Liver (tissue), 8 donors: ENCODE measurements at regions not wholly inside any gene's neighbourhood (a gene's known extent, or its start where the extent isn't known, plus 50 kb on each side); places are given as distances from the start of the nearest gene placed in this dataset.

Experiments
- DNase-seq: peaks from one replicate; pipeline ENCODE4 v3.0.0-alpha.2; 2017; ENCODE audit warnings: low spot score
- H3K27ac ChIP-seq, 2 donors: one replicate each; pipeline ENCODE4 v1.7.0; 2013; ENCODE audit warnings: inconsistent platforms in 2 of 2, low read length in 2 of 2, control low read depth in 1 of 2, low read depth in 1 of 2, mild to moderate bottlenecking in 1 of 2
- H3K27me3 ChIP-seq, 4 donors: one replicate each; pipeline versions ENCODE4 v1.6.1 to v1.7.0; 2013; ENCODE audit warnings: low read length in 3 of 4, inconsistent platforms in 1 of 4, mild to moderate bottlenecking in 1 of 4, moderate library complexity in 1 of 4; ENCODE audit not compliant: control insufficient read depth in 4 of 4, insufficient read depth in 4 of 4
- H3K36me3 ChIP-seq, 4 donors: one replicate each; pipeline versions ENCODE4 v1.6.1 to v1.7.0; 2013; ENCODE audit warnings: low read length in 3 of 4, mild to moderate bottlenecking in 3 of 4, low read depth in 1 of 4, moderate library complexity in 1 of 4; ENCODE audit not compliant: control insufficient read depth in 4 of 4, insufficient read depth in 3 of 4
- H3K4me1 ChIP-seq, 4 donors: one replicate each; pipeline versions ENCODE4 v1.6.1 to v1.7.0; 2013; ENCODE audit warnings: low read length in 3 of 4, mild to moderate bottlenecking in 3 of 4, moderate library complexity in 1 of 4; ENCODE audit not compliant: control insufficient read depth in 4 of 4, insufficient read depth in 4 of 4
- H3K4me3 ChIP-seq, 3 donors: one replicate each; pipeline versions ENCODE4 v1.6.1 to v1.7.0; 2013; ENCODE audit warnings: low read length in 3 of 3, control low read depth in 1 of 3, low read depth in 1 of 3, mild to moderate bottlenecking in 1 of 3
- H3K9ac ChIP-seq, 2 donors: one replicate each; pipeline ENCODE4 v1.7.0; 2013; ENCODE audit warnings: low read length in 2 of 2, mild to moderate bottlenecking in 2 of 2, moderate library complexity in 2 of 2, control low read depth in 1 of 2, low read depth in 1 of 2
- H3K9me3 ChIP-seq, 4 donors: one replicate each; pipeline versions ENCODE4 v1.6.1 to v1.7.0; 2013; ENCODE audit warnings: low read length in 3 of 4; ENCODE audit not compliant: control insufficient read depth in 4 of 4
- CTCF ChIP-seq: fragments of 150-350 bp; IDR thresholded peaks from 2 replicates; pipeline ENCODE4 v1.5.1; 2017; ENCODE audit warnings: improper control_type of control experiment, low read depth, low read length; ENCODE audit not compliant: missing input control
- EGR1 ChIP-seq, 2 donors: IDR thresholded peaks; 2 replicates each; pipeline ENCODE4 v1.6.1; 2016 to 2018; ENCODE audit warnings: antibody characterized with exemption in 2 of 2, low read depth in 2 of 2
- FOXA1 ChIP-seq: IDR thresholded peaks from 2 replicates; pipeline ENCODE4 v1.6.1; 2016; ENCODE audit warnings: antibody characterized with exemption
- FOXA2 ChIP-seq: IDR thresholded peaks from 2 replicates; pipeline ENCODE4 v1.6.1; 2016; ENCODE audit warnings: antibody characterized with exemption
- GABPA ChIP-seq, 2 donors: IDR thresholded peaks in 1 of 2; conservative IDR thresholded peaks in 1 of 2; 2 replicates each; pipeline ENCODE4 v1.6.1; 2016; ENCODE audit warnings: antibody characterized with exemption in 2 of 2, mild to moderate bottlenecking in 1 of 2, moderate library complexity in 1 of 2
- HNF4A ChIP-seq, 2 donors: conservative IDR thresholded peaks; 2 replicates each; pipeline ENCODE4 v1.6.1; 2016; ENCODE audit warnings: antibody characterized with exemption in 2 of 2, mild to moderate bottlenecking in 2 of 2
- HNF4G ChIP-seq: IDR thresholded peaks from 2 replicates; pipeline ENCODE4 v1.6.1; 2016; ENCODE audit warnings: antibody characterized with exemption
- JUND ChIP-seq, 2 donors: IDR thresholded peaks; 2 replicates each; pipeline ENCODE4 v1.6.1; 2016; ENCODE audit warnings: antibody characterized with exemption in 2 of 2
- NR2F2 ChIP-seq: IDR thresholded peaks from 2 replicates; pipeline ENCODE4 v1.6.1; 2016; ENCODE audit warnings: antibody characterized with exemption
- RAD21 ChIP-seq, 2 donors: IDR thresholded peaks; 2 replicates each; pipeline ENCODE4 v1.6.1; 2016; ENCODE audit warnings: antibody characterized with exemption in 2 of 2, mild to moderate bottlenecking in 2 of 2
- REST ChIP-seq: IDR thresholded peaks from 2 replicates; pipeline ENCODE4 v1.6.1; 2016; ENCODE audit warnings: antibody characterized with exemption, mild to moderate bottlenecking
- SP1 ChIP-seq: IDR thresholded peaks from 2 replicates; pipeline ENCODE4 v1.6.1; 2018; ENCODE audit warnings: antibody characterized with exemption, mild to moderate bottlenecking
- YY1 ChIP-seq: IDR thresholded peaks from 2 replicates; pipeline ENCODE4 v1.6.1; 2016; ENCODE audit warnings: antibody characterized with exemption, mild to moderate bottlenecking
- WGBS: extraction: QIAGEN DNeasy Blood & Tissue Kit; methylation state at CpG from one replicate; pipeline ENCODE4 v1.1.7; 2013; 5-methylcytosine and 5-hydroxymethylcytosine counted together
- TF ChIP-seq, protein P1 (sequence below): IDR thresholded peaks from 2 replicates; pipeline ENCODE4 v1.6.1; 2016; ENCODE audit warnings: antibody characterized with exemption
- TF ChIP-seq, protein P2 (sequence below): IDR thresholded peaks from 2 replicates; pipeline ENCODE4 v1.6.1; 2016; ENCODE audit warnings: antibody characterized with exemption
- TF ChIP-seq, protein P3 (sequence below): IDR thresholded peaks from 2 replicates; pipeline ENCODE4 v1.6.1; 2016; ENCODE audit warnings: antibody characterized with exemption
- donor health status: healthy.
- donor health status: healthy.
- donor health status: healthy.
- donor health status: healthy.
- donor health status: healthy.

DNA sequence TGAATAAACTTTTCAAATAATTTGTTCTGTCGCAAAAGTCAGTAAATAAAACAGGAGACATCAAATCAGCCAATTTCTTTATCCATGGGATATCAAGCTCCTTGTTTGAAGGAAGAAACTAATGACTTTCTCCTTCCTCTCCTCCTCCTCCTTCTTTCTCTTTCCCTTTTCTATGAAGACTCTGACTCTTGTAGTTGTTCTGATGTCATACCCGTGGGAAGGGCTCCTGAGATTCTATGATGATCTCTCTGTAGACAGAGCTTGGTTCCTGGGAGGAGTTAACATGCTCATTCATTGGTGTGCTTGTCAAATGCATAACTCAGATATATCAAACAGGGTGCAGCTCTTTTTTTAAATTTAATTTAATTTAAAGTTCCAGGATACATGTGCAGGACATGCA, 118.7 kb upstream of the KCTD1 start:
- no peak for DNase-seq
- Histone ChIP-seq H3K9ac (no peak overlapping the region), H3K27ac (no peak overlapping the region), H3K4me1 (no peaks in the 10 kb centered on the region), H3K9me3 (no peaks in the 10 kb centered on the region), H3K27me3 (no peaks in the 10 kb centered on the region), H3K4me3 (no peak overlapping the region), H3K36me3 (no peaks in the 10 kb centered on the region)
- WGBS, result 76% methylated on average over 2 of the region's 2 CpGs
- TF ChIP-seq HNF4A (conservative IDR thresholded peaks at IDR 0.05) (no peak), REST (no peak), FOXA1 (no peak), EGR1 (IDR thresholded peaks at IDR 0.05; ENCODE audit: low read depth in 2 of 2) (no peak), JUND (IDR thresholded peaks at IDR 0.05) (no peak), YY1 (no peak), SP1 (no peak), HNF4G (no peak), GABPA (IDR thresholded peaks at IDR 0.05 in 1 of 2, conservative IDR thresholded peaks at IDR 0.05 in 1 of 2) (no peak), CTCF (no peak), RAD21 (IDR thresholded peaks at IDR 0.05) (no peak), FOXA2 (no peak)
- TF ChIP-seq, protein P1, sequence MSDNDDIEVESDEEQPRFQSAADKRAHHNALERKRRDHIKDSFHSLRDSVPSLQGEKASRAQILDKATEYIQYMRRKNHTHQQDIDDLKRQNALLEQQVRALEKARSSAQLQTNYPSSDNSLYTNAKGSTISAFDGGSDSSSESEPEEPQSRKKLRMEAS, result no peak
- TF ChIP-seq, protein P2, sequence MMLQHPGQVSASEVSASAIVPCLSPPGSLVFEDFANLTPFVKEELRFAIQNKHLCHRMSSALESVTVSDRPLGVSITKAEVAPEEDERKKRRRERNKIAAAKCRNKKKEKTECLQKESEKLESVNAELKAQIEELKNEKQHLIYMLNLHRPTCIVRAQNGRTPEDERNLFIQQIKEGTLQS, result no peak
- TF ChIP-seq, protein P3, sequence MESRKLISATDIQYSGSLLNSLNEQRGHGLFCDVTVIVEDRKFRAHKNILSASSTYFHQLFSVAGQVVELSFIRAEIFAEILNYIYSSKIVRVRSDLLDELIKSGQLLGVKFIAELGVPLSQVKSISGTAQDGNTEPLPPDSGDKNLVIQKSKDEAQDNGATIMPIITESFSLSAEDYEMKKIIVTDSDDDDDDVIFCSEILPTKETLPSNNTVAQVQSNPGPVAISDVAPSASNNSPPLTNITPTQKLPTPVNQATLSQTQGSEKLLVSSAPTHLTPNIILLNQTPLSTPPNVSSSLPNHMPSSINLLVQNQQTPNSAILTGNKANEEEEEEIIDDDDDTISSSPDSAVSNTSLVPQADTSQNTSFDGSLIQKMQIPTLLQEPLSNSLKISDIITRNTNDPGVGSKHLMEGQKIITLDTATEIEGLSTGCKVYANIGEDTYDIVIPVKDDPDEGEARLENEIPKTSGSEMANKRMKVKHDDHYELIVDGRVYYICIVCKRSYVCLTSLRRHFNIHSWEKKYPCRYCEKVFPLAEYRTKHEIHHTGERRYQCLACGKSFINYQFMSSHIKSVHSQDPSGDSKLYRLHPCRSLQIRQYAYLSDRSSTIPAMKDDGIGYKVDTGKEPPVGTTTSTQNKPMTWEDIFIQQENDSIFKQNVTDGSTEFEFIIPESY, result no peak

GRCh38 chr18:26662996-26663395, 114.6 kb upstream of the KCTD1 start:
- no peak overlapping the region for H3K9ac ChIP-seq
- no peak overlapping the region for H3K27ac ChIP-seq
- DNase-seq, result no peak
- no peaks in the 10 kb centered on the region for H3K36me3 ChIP-seq
- WGBS, result 82% methylated on average over 5 of the region's 5 CpGs
- TF ChIP-seq REST, result no peak
- TF ChIP-seq, protein P3, result no peak
- TF ChIP-seq NR2F2, result no peak
- TF ChIP-seq, protein P2, result no peak
- TF ChIP-seq FOXA2, result no peak
- no peak for TF ChIP-seq FOXA1
- H3K4me3 ChIP-seq, result no peak overlapping the region
- peaks cover 0 to 2% (median 1%) of the 10 kb centered on the region in 4 donors for H3K4me1 ChIP-seq
- H3K9me3 ChIP-seq, result no peaks in the 10 kb centered on the region
- H3K27me3 ChIP-seq, result no peaks in the 10 kb centered on the region
